ENCODE measurements at regions not wholly inside any gene's neighbourhood (a gene's known extent, or its start where the extent isn't known, plus 50 kb on each side); places are given as distances from the start of the nearest gene placed in this dataset.
A peak's percentile ranks its signal among the peaks of the same experiment; 100 is the strongest.

DNA sequence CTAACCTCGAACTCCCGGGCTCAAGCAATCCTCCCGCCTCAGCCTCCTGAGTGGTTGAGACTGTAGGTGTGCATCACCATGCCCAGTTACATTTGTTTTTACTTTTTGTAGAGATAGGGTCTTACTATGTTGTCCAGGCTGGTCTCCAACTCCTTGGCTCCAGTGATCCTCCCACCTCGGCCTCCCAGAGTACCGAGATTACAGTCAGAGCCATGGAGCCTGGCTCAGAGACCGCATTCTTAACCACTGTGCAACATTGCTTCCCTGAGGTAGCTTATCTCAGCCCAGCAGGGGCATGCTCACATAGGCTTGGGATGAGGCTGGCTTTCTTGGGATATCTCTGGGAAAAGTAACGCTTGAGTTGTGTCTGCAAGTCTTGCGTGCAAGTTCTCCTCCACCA is 99.7 kb downstream of the SPRY4 start:
- Histone ChIP-seq H3K9me3 (ENCODE audit: low read depth, low read length) (no peaks in the 10 kb centered on the region), H3K27ac (no peak overlapping the region), H3K4me3 (no peak overlapping the region), H3K9ac (ENCODE audit: insufficient read length) (no peak overlapping the region), H3K36me3 (ENCODE audit: insufficient read depth, low read length) (no peaks in the 10 kb centered on the region)
- DNase-seq (ENCODE audit: low read depth, low spot score), result no peak
- TF ChIP-seq EZH2 (IDR thresholded peaks at IDR 0.05) (no peak), FOXP2 (optimal IDR thresholded peaks at IDR 0.05; ENCODE audit: control extremely low read depth, extremely low read length, insufficient read depth) (no peak), POLR2AphosphoS5 (IDR thresholded peaks at IDR 0.05; ENCODE audit: borderline replicate concordance, low read depth, low read length) (no peak)

DNA sequence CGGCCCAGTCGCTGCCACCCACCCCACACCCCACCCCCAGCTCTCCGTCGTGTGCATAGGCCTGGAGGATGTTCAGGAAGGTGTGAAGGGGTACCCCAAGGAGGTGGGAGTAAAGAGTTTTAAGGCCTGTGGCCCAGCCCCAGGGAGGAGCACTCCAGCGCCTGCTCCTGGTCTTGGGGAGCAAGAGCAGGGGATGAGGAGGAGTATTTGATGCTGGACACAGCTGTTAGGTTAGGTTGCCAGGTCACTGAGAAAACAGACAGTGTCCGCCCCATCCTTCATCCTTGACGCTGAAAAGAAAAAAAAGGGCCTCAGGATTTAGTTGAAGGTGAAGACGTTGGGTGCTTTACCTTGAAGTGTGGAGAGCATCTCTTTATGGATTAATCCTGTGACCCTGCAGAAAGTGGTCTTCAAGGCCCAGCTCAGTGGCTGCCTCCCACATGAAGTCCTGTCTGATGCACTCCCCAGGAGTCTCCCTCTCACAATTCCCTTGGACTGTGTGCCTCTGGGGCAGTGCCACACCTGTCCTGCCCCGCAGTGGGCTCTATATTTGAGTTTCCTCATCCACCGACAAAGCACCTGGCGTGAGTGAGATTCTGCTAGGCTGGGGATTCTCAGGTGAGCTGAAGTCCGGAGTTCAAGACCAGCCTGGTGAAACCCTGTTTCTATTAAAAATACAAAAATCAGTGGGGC is 101.8 kb downstream of the SPRY4 start:
- no peaks in the 10 kb centered on the region for H3K36me3 ChIP-seq (ENCODE audit: insufficient read depth, low read length)
- no peak for TF ChIP-seq EZH2 (IDR thresholded peaks at IDR 0.05)
- TF ChIP-seq POLR2AphosphoS5 (IDR thresholded peaks at IDR 0.05; ENCODE audit: borderline replicate concordance, low read depth, low read length), result no peak
- TF ChIP-seq FOXP2 (optimal IDR thresholded peaks at IDR 0.05; ENCODE audit: control extremely low read depth, extremely low read length, insufficient read depth), result no peak
- DNase-seq (ENCODE audit: low read depth, low spot score), result no peak
- no peak overlapping the region for H3K27ac ChIP-seq
- H3K9ac ChIP-seq (ENCODE audit: insufficient read length), result no peak overlapping the region
- no peaks in the 10 kb centered on the region for H3K9me3 ChIP-seq (ENCODE audit: low read depth, low read length)
- H3K4me3 ChIP-seq, result no peak overlapping the region

DNA sequence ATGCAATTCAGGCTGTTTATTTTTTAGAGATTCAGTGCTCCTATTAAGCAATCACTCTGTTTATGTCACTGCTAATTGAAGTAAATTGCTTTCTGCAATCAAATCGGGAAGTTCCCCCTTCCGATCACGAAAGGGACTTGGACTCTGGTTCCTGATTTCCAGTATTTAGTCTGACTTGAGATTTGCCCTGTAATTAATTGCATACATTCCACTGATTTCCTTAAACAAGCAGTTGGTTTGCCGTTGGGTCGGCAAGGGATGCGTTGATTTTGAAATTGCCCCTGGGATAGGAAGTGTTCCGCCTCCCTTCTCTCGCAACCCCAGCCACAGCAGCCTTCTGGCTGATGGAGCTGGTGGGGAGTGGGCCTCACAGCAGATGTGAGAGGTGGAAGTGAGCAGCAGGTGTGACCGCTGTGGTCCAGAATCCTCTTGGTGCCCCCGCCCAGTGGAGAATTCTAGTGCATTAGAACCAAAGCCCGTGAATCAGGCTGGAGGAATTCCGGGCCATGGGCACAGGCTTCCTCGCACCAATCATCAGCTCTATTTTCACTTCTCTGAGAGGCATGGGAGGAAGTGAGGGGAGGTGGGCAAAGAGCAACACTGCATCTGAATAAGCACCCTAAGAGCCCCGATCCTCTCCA is 102.5 kb downstream of the SPRY4 start:
- Histone ChIP-seq H3K9me3 (ENCODE audit: low read depth, low read length) (no peaks in the 10 kb centered on the region), H3K9ac (ENCODE audit: insufficient read length) (no peak overlapping the region), H3K4me3 (peak overlapping the region; percentile 13)

DNA sequence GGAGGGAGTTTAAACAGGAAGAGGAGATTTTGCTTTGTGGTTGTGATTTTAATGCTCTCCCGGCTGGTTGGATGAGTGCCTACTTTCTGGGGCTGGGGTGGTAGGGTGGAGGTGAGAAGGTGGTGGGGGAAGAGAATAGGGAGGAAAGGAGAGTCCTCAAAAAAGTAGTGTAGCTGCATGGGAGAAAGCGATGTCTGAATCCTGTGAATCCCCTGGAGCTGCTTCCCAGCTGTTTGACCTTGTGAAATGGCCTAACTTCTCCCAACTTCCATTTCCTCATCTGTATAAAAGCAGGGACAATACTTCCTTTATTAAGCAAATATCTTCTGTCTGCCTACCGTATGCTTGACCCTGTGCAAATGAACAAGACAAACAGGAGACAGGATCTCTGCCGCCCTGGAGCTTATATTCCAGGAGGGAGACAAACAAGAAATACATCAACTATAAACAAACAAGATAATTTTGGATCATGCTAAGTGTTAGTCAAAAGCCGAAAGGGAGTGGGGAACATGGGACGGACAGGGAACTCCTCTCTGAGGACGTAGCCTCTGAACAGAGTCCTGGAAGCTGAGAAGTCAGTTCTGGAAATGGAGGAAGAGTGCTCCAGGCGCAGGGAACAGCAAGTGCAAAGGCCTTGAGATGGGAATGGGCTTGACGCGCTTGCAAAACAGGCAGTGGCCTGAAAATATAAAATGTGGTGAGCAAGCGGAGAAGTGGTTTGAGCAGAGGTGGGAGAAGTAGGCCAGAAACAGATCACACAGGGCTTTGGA is 103.5 kb downstream of the SPRY4 start:
- no peak for DNase-seq (ENCODE audit: low read depth, low spot score)
- Histone ChIP-seq H3K27ac (no peak overlapping the region), H3K36me3 (ENCODE audit: insufficient read depth, low read length) (no peaks in the 10 kb centered on the region), H3K4me3 (no peak overlapping the region), H3K9ac (ENCODE audit: insufficient read length) (no peak overlapping the region), H3K9me3 (ENCODE audit: low read depth, low read length) (no peaks in the 10 kb centered on the region)
- TF ChIP-seq EZH2 (IDR thresholded peaks at IDR 0.05), result no peak
- TF ChIP-seq FOXP2 (optimal IDR thresholded peaks at IDR 0.05; ENCODE audit: control extremely low read depth, extremely low read length, insufficient read depth), result no peak
- TF ChIP-seq POLR2AphosphoS5 (IDR thresholded peaks at IDR 0.05; ENCODE audit: borderline replicate concordance, low read depth, low read length), result no peak

More for the DNA sequence above, 102.5 kb downstream of the SPRY4 start:
- no peak for TF ChIP-seq EZH2 (IDR thresholded peaks at IDR 0.05)
- no peak for TF ChIP-seq POLR2AphosphoS5 (IDR thresholded peaks at IDR 0.05; ENCODE audit: borderline replicate concordance, low read depth, low read length)
- TF ChIP-seq FOXP2 (optimal IDR thresholded peaks at IDR 0.05; ENCODE audit: control extremely low read depth, extremely low read length, insufficient read depth), result peak; percentile 38
- H3K27ac ChIP-seq, result no peak overlapping the region
- DNase-seq (ENCODE audit: low read depth, low spot score), result no peak
- H3K36me3 ChIP-seq (ENCODE audit: insufficient read depth, low read length), result no peaks in the 10 kb centered on the region

DNA sequence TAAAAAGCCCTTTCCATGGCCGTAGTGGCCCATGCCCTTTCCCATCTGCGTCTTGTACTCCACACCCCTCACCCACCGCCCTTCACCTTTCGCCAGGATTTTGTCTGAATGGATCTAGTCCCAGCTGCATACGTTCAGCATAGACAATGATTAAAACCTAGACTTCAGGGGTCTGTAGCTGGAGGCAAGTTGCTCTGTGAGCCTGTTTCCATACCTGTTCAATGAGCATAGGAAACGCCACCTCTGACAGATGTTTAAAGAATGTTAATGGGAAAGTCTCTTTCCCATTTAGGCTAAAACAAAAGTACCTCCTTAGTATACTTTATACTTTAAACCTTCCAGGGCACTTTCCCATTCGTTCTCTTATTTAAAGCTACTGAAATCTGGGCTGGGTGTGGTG is 105.7 kb downstream of the SPRY4 start:
- TF ChIP-seq EZH2 (IDR thresholded peaks at IDR 0.05) (no peak), POLR2AphosphoS5 (IDR thresholded peaks at IDR 0.05; ENCODE audit: borderline replicate concordance, low read depth, low read length) (no peak), FOXP2 (optimal IDR thresholded peaks at IDR 0.05; ENCODE audit: control extremely low read depth, extremely low read length, insufficient read depth) (no peak)
- Histone ChIP-seq H3K27ac (no peak overlapping the region), H3K4me3 (no peak overlapping the region), H3K36me3 (ENCODE audit: insufficient read depth, low read length) (no peaks in the 10 kb centered on the region), H3K9me3 (ENCODE audit: low read depth, low read length) (no peaks in the 10 kb centered on the region), H3K9ac (ENCODE audit: insufficient read length) (no peak overlapping the region)
- no peak for DNase-seq (ENCODE audit: low read depth, low spot score)

DNA sequence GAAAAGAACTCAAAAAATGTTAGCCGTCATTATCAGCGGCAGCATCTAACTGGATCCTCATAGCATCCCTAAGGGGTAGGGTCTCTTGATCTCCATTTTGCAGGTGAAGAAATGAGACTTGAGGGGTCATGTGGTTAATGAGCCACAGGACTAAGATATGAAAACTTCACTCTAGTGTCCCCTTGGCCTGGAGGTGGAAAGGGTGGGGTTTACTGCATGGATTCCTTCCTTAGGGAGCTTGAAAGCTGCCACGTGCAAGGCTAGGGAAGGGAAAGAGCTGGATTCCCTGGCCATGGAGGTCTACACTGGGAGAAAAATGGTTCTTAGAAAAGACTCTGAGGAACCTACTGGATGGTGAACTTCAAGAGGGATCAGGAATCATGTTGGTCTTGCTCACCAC is 107.9 kb downstream of the SPRY4 start:
- H3K9me3 ChIP-seq (ENCODE audit: low read depth, low read length), result no peaks in the 10 kb centered on the region
- no peak for TF ChIP-seq FOXP2 (optimal IDR thresholded peaks at IDR 0.05; ENCODE audit: control extremely low read depth, extremely low read length, insufficient read depth)
- TF ChIP-seq EZH2 (IDR thresholded peaks at IDR 0.05), result no peak
- no peak for TF ChIP-seq POLR2AphosphoS5 (IDR thresholded peaks at IDR 0.05; ENCODE audit: borderline replicate concordance, low read depth, low read length)
- no peak for DNase-seq (ENCODE audit: low read depth, low spot score)
- no peaks in the 10 kb centered on the region for H3K36me3 ChIP-seq (ENCODE audit: insufficient read depth, low read length)
- H3K9ac ChIP-seq (ENCODE audit: insufficient read length), result no peak overlapping the region
- no peak overlapping the region for H3K4me3 ChIP-seq
- H3K27ac ChIP-seq, result no peak overlapping the region

DNA sequence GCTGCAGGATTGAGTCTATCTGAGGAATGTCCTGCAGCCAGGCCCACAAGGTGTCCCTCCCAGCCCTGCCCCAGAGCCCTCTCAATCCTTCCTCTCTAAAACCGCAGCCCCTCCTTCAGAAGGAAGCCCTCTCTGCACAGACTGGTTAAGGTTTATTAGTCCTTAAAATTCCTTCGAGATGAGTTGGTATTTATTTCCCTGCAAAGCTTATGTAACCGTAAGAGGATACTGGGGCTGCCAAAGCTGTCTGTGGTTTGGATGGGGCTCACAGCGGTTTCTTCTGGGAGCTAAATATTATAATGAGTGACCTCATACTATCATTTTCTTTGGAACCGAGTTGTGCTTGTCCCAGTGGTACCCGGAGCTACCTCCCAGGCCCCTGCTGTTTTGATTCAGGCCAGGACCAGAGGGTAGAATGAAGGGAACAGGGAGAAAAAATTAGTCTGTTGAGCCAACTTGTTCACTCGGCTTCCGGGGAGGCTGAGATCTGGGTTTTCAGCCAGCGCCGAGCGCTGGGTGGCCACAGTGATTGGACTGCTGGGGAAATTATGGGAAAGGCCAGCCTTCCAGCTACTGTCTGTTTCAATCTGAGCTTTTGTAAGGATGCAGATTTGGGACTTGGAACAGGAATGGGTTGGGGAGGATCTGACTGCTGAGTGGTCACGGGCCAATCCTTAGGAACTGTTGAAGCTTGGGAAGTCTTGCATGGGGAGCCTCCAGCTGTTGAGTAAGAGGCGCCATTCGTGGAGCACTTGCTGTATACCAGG is 107.5 kb downstream of the NDFIP1 start:
- TF ChIP-seq POLR2AphosphoS5 (IDR thresholded peaks at IDR 0.05; ENCODE audit: borderline replicate concordance, low read depth, low read length), result no peak
- no peak for TF ChIP-seq FOXP2 (optimal IDR thresholded peaks at IDR 0.05; ENCODE audit: control extremely low read depth, extremely low read length, insufficient read depth)
- no peak for TF ChIP-seq EZH2 (IDR thresholded peaks at IDR 0.05)
- DNase-seq (ENCODE audit: low read depth, low spot score), result peak; percentile 60
- Histone ChIP-seq H3K9ac (ENCODE audit: insufficient read length) (no peak overlapping the region), H3K27ac (no peak overlapping the region), H3K36me3 (ENCODE audit: insufficient read depth, low read length) (no peaks in the 10 kb centered on the region), H3K9me3 (ENCODE audit: low read depth, low read length) (no peaks in the 10 kb centered on the region), H3K4me3 (peak overlapping the region; percentile 22; the same call in 1 of the 2 replicates)

DNA sequence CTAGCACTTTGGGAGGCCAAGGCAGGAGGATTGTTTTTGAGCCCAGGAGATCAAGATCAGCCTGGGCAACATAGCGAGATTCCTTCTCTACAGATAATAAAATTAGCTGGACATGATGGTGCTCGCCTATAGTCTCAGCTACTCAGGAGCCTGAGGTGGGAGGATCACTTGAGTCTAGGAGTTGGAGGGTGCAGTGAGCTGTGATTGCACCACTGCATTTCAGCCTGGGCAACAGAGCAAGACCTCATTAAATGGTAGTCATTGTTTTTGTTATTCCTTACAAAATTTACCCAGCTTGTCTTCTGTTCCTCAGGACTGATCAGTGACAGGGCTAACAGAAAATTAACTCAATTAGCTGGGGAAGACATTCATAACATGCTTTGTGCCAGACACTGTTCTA is 104.5 kb downstream of the NDFIP1 start:
- Histone ChIP-seq H3K9me3 (ENCODE audit: low read depth, low read length) (no peaks in the 10 kb centered on the region), H3K9ac (ENCODE audit: insufficient read length) (no peak overlapping the region), H3K4me3 (no peak overlapping the region), H3K27ac (no peak overlapping the region), H3K36me3 (ENCODE audit: insufficient read depth, low read length) (no peaks in the 10 kb centered on the region)
- no peak for DNase-seq (ENCODE audit: low read depth, low spot score)
- no peak for TF ChIP-seq EZH2 (IDR thresholded peaks at IDR 0.05)
- no peak for TF ChIP-seq POLR2AphosphoS5 (IDR thresholded peaks at IDR 0.05; ENCODE audit: borderline replicate concordance, low read depth, low read length)
- TF ChIP-seq FOXP2 (optimal IDR thresholded peaks at IDR 0.05; ENCODE audit: control extremely low read depth, extremely low read length, insufficient read depth), result no peak
